HEK293 (cell line): ENCODE measurements at regions not wholly inside any gene's neighbourhood (a gene's known extent, or its start where the extent isn't known, plus 50 kb on each side); places are given as distances from the start of the nearest gene placed in this dataset.

ENCODE experiments used
- CTCF ChIA-PET: fragments of 350-600 bp; formaldehyde crosslinking; extraction: SDS; loops from one replicate; lab custom pipeline; 2021; ENCODE audit warnings: antibody characterized with exemption; lab: Yijun Ruan, JAX
- POLR2A ChIA-PET: fragments of 300-600 bp; formaldehyde crosslinking; extraction: SDS; loops from one replicate; lab custom pipeline; 2020; ENCODE audit warnings: antibody characterized with exemption, inconsistent platforms; lab: Yijun Ruan, JAX
- H3K27ac ChIP-seq: fragments of 200-500 bp; sonication (Bioruptor generic); 2 replicates; pipeline ENCODE4 v1.5.1; 2014; ENCODE audit warnings: low read depth, low read length, control low read depth, inconsistent platforms; ENCODE audit errors: extremely low read depth
- H3K36me3 ChIP-seq, 2 experiments: fragments of 200-500 bp in 1 of 2; sonication (Bioruptor generic) in 1 of 2; 1 replicate in 1 of 2; 2 replicates in 1 of 2; pipeline ENCODE4 v1.5.1; 2014 to 2017; ENCODE audit warnings: inconsistent platforms in 2 of 2, low read length in 2 of 2; ENCODE audit not compliant: control insufficient read depth in 2 of 2, insufficient read depth in 1 of 2
- H3K4me1 ChIP-seq: fragments of 200-500 bp; sonication (Bioruptor generic); 2 replicates; pipeline ENCODE4 v1.5.1; 2014; ENCODE audit warnings: mild to moderate bottlenecking, low read length, inconsistent platforms; ENCODE audit not compliant: control insufficient read depth, insufficient read depth
- H3K4me3 ChIP-seq: 2 replicates; pipeline ENCODE4 v1.5.1; 2011; ENCODE audit warnings: low read depth, mild to moderate bottlenecking, control low read depth, low read length, moderate library complexity
- H3K9me3 ChIP-seq: fragments of 200-500 bp; sonication (Bioruptor generic); 2 replicates; pipeline ENCODE4 v1.5.1; 2014; ENCODE audit warnings: low read depth, low read length, inconsistent platforms; ENCODE audit not compliant: control insufficient read depth, insufficient read depth
- GFI1B ChIP-seq: fragments of 450-650 bp; formaldehyde crosslinking; IDR thresholded peaks from 2 replicates; pipeline ENCODE4 v1.5.1; 2016; ENCODE audit warnings: missing biosample characterization, missing genetic modification characterization
- HOXA7 ChIP-seq: sonication (generic); formaldehyde crosslinking; IDR thresholded peaks from 2 replicates; pipeline ENCODE4 v1.8.1; 2022; ENCODE audit warnings: missing genetic modification reagents, borderline replicate concordance
- MYNN ChIP-seq: fragments of 450-650 bp; formaldehyde crosslinking; IDR thresholded peaks from 2 replicates; pipeline ENCODE4 v1.5.1; 2016; ENCODE audit warnings: missing biosample characterization, missing genetic modification characterization, borderline replicate concordance
- PRDM10 ChIP-seq: fragments of 450-650 bp; formaldehyde crosslinking; IDR thresholded peaks from 2 replicates; pipeline ENCODE4 v1.5.1; 2016; ENCODE audit warnings: missing biosample characterization, missing genetic modification characterization
- SALL2 ChIP-seq: fragments of 450-650 bp; formaldehyde crosslinking; IDR thresholded peaks from 2 replicates; pipeline ENCODE4 v1.5.0; 2017; ENCODE audit warnings: missing biosample characterization, mild to moderate bottlenecking, missing genetic modification characterization, borderline replicate concordance
- ZBTB21 ChIP-seq: fragments of 450-650 bp; formaldehyde crosslinking; IDR thresholded peaks from 2 replicates; pipeline ENCODE4 v1.5.1; 2017; ENCODE audit warnings: missing biosample characterization, missing genetic modification characterization
- ZEB2 ChIP-seq: fragments of 450-650 bp; formaldehyde crosslinking; IDR thresholded peaks from 2 replicates; pipeline ENCODE4 v1.5.1; 2016; ENCODE audit warnings: missing biosample characterization, missing genetic modification characterization
- ZIC2 ChIP-seq: fragments of 450-650 bp; formaldehyde crosslinking; IDR thresholded peaks from 2 replicates; pipeline ENCODE4 v1.5.1; 2016; ENCODE audit warnings: missing biosample characterization, missing genetic modification characterization
- ZNF16 ChIP-seq: fragments of 450-650 bp; formaldehyde crosslinking; IDR thresholded peaks from 2 replicates; pipeline ENCODE4 v1.5.1; 2016; ENCODE audit warnings: low read depth, missing biosample characterization, missing genetic modification characterization
- ZNF174 ChIP-seq: fragments of 450-650 bp; formaldehyde crosslinking; IDR thresholded peaks from 2 replicates; pipeline ENCODE4 v1.5.0; 2017; ENCODE audit warnings: missing biosample characterization, mild to moderate bottlenecking, missing genetic modification characterization
- ZNF596 ChIP-seq: fragments of 450-650 bp; IDR thresholded peaks from 2 replicates; pipeline ENCODE4 v1.5.0; 2018; ENCODE audit warnings: missing biosample characterization, mild to moderate bottlenecking, missing genetic modification characterization, moderate library complexity
- ZNF664 ChIP-seq: fragments of 450-650 bp; formaldehyde crosslinking; IDR thresholded peaks from 2 replicates; pipeline ENCODE4 v1.5.1; 2016; ENCODE audit warnings: missing biosample characterization, missing genetic modification characterization
- ZNF777 ChIP-seq: fragments of 450-650 bp; formaldehyde crosslinking; IDR thresholded peaks from 2 replicates; pipeline ENCODE4 v1.5.1; 2017; ENCODE audit warnings: missing biosample characterization, missing genetic modification characterization, borderline replicate concordance
- TF ChIP-seq, protein P1 (sequence below): fragments of 450-650 bp; formaldehyde crosslinking; IDR thresholded peaks from 2 replicates; pipeline ENCODE4 v1.5.1; 2016; ENCODE audit warnings: missing biosample characterization, missing genetic modification characterization
- TF ChIP-seq, protein P2 (sequence below): fragments of 450-650 bp; formaldehyde crosslinking; IDR thresholded peaks from 2 replicates; pipeline ENCODE4 v1.5.1; 2016; ENCODE audit warnings: missing biosample characterization, missing genetic modification characterization
- TF ChIP-seq, protein P3 (sequence below): fragments of 450-650 bp; formaldehyde crosslinking; IDR thresholded peaks from 2 replicates; pipeline ENCODE4 v1.5.1; 2016; ENCODE audit warnings: missing biosample characterization, missing genetic modification characterization

DNA sequence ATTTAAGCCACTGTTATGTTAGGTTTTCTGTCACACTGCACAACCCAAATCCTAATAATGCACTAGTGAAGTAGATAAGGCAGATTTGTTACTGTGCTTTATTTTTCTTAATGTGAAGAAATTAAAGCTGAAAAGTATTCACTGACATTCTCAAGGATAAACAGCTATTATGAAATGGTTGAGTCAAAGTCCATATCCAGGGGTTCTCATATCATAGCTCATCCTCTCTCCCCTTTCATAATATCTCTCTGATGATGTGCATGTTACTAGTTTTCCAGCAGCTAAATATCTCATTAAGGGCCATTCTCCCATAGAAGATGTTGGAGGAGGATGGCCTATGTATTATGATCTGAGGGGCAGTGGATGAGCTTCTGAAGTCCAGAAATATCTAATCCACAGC is 53.6 kb upstream of the CCDC190 start (continued):
- TF ChIP-seq ZNF16 (tag by site-specific recombination): no peak
- no peak for TF ChIP-seq GFI1B (tag by site-specific recombination)
- no peak for TF ChIP-seq PRDM10
- TF ChIP-seq MYNN (tag by site-specific recombination): no peak
- TF ChIP-seq, protein P1, sequence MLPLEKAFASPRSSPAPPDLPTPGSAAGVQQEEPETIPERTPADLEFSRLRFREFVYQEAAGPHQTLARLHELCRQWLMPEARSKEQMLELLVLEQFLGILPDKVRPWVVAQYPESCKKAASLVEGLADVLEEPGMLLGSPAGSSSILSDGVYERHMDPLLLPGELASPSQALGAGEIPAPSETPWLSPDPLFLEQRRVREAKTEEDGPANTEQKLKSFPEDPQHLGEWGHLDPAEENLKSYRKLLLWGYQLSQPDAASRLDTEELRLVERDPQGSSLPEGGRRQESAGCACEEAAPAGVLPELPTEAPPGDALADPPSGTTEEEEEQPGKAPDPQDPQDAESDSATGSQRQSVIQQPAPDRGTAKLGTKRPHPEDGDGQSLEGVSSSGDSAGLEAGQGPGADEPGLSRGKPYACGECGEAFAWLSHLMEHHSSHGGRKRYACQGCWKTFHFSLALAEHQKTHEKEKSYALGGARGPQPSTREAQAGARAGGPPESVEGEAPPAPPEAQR: no peak
- TF ChIP-seq SALL2: no peak

DNA sequence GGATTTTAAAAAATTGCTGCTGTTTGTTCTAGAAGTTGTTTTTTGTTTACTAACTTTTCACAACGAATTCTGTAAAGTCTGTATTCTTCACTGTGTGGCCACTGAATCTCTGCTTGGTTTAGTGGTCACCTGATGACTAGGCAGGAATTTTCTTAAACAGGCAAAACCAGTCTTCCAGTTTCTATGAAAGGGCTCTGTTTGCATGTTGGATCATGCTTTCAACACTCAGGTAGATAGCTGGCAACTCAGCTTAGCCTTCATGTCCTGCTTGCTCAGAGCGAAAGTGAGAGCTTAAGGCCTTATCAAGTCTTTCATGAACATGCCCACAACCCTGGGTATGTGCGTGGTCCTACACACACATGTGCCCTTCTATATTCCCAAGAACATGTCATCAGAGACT is 52.4 kb upstream of the CCDC190 start:
- Histone ChIP-seq H3K9me3 (no peaks in the 10 kb centered on the region), H3K4me1 (no peaks in the 10 kb centered on the region), H3K27ac (no peak overlapping the region), H3K36me3 (no peaks in the 10 kb centered on the region), H3K4me3 (no peak overlapping the region)
- POLR2A ChIA-PET: no interaction called here
- CTCF ChIA-PET: interaction anchor here (1.2 to 1.6 kb wide), 2 partner anchors 35 to 60 kb away, joined by 4 read pairs; no protein-coding TSS in a partner anchor
- TF ChIP-seq, protein P2, sequence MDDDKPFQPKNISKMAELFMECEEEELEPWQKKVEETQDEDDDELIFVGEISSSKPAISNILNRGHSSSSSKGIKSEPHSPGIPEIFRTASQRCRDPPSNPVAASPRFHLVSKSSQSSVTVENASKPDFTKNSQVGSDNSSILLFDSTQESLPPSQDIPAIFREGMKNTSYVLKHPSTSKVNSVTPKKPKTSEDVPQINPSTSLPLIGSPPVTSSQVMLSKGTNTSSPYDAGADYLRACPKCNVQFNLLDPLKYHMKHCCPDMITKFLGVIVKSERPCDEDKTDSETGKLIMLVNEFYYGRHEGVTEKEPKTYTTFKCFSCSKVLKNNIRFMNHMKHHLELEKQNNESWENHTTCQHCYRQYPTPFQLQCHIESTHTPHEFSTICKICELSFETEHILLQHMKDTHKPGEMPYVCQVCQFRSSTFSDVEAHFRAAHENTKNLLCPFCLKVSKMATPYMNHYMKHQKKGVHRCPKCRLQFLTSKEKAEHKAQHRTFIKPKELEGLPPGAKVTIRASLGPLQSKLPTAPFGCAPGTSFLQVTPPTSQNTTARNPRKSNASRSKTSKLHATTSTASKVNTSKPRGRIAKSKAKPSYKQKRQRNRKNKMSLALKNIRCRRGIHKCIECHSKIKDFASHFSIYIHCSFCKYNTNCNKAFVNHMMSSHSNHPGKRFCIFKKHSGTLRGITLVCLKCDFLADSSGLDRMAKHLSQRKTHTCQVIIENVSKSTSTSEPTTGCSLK (tag by site-specific recombination): no peak
- TF ChIP-seq ZNF174 (no peak), ZBTB21 (no peak), HOXA7 (CRISPR knock-in tag) (no peak), ZEB2 (tag by site-specific recombination) (no peak), ZNF596 (no peak), ZIC2 (tag by site-specific recombination) (no peak), ZNF664 (tag by site-specific recombination) (no peak), ZNF777 (tag by site-specific recombination) (no peak)
- TF ChIP-seq, protein P3, sequence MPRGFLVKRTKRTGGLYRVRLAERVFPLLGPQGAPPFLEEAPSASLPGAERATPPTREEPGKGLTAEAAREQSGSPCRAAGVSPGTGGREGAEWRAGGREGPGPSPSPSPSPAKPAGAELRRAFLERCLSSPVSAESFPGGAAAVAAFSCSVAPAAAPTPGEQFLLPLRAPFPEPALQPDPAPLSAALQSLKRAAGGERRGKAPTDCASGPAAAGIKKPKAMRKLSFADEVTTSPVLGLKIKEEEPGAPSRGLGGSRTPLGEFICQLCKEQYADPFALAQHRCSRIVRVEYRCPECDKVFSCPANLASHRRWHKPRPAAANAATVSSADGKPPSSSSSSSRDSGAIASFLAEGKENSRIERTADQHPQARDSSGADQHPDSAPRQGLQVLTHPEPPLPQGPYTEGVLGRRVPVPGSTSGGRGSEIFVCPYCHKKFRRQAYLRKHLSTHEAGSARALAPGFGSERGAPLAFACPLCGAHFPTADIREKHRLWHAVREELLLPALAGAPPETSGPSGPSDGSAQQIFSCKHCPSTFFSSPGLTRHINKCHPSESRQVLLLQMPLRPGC (tag by site-specific recombination): no peak
